ENCODE measurements at regions not wholly inside any gene's neighbourhood (a gene's known extent, or its start where the extent isn't known, plus 50 kb on each side); places are given as distances from the start of the nearest gene placed in this dataset.

DNA sequence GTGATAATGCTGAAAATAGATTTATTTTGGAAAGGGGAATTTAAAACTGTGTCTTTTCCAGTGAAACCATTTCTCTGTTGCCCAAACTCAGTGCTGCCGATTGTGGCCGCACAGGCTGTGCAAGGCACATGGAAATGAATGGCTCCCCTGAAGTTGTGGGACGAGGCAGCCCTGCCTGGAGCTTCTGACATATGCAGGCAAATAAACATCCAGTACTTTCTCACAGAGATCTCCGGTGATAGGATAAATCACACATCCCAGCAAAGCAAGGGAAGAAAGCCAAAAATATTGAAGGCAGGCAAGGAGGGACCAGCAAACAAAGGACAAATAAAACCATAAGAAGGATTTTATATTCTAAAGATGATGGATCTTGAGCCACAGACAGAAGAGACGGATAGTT, 464.5 kb downstream of the MTRR start:
- Mint-ChIP-seq H3K9me3 (no peaks in the 10 kb centered on the region), H3K4me3 (no peak overlapping the region), H3K4me1 (no peaks in the 10 kb centered on the region), H3K27me3 (ENCODE audit: insufficient read depth) (no peaks in the 10 kb centered on the region), H3K27ac (no peak overlapping the region), H3K36me3 (ENCODE audit: low read depth) (no peaks in the 10 kb centered on the region)
- DNase-seq: no peak
- Histone ChIP-seq H3K9ac (ENCODE audit: extremely low read depth, low read length, poor library complexity, severe bottlenecking) (no peak overlapping the region), H3K27ac (ENCODE audit: low read depth, low read length) (no peak overlapping the region), H3K27me3 (ENCODE audit: control insufficient read depth, insufficient read depth, low read length, poor library complexity, severe bottlenecking) (no peaks in the 10 kb centered on the region), H3K4me1 (ENCODE audit: control insufficient read depth, insufficient read depth, low read length) (no peaks in the 10 kb centered on the region), H3K9me3 (ENCODE audit: control insufficient read depth, low read length) (no peaks in the 10 kb centered on the region), H3K4me3 (ENCODE audit: low read length) (no peak overlapping the region), H3K36me3 (ENCODE audit: control insufficient read depth, insufficient read depth, low read length) (no peaks in the 10 kb centered on the region)
- TF ChIP-seq, protein P1, sequence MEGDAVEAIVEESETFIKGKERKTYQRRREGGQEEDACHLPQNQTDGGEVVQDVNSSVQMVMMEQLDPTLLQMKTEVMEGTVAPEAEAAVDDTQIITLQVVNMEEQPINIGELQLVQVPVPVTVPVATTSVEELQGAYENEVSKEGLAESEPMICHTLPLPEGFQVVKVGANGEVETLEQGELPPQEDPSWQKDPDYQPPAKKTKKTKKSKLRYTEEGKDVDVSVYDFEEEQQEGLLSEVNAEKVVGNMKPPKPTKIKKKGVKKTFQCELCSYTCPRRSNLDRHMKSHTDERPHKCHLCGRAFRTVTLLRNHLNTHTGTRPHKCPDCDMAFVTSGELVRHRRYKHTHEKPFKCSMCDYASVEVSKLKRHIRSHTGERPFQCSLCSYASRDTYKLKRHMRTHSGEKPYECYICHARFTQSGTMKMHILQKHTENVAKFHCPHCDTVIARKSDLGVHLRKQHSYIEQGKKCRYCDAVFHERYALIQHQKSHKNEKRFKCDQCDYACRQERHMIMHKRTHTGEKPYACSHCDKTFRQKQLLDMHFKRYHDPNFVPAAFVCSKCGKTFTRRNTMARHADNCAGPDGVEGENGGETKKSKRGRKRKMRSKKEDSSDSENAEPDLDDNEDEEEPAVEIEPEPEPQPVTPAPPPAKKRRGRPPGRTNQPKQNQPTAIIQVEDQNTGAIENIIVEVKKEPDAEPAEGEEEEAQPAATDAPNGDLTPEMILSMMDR (conservative IDR thresholded peaks at IDR 0.05): no peak
- 90 to 98% methylated on average over 5 of the region's 5 CpGs for WGBS, 2 experiments (ENCODE audit: insufficient coverage in 1 of 2, insufficient read length in 1 of 2)

DNA sequence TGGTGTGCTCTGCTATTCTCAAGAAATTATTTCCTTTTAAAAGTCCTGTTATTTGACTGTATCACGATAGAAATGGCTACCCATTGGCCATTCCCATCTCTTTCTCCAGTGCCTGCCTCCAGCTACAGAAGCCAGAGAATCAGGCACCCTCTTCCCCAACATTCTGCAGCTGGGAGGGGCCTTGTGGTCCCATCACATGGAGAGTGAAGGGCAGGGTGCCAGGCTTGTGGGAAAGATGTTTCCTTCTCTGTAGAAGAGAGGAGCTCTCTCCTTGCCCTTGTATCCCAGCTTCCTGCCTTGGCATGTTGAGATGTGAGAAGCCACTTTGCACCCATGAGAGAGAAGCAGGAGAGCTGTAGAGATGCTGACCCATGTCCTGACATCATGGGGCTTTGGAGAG, 465.0 kb downstream of the MTRR start:
- Mint-ChIP-seq H3K4me1 (no peaks in the 10 kb centered on the region), H3K27me3 (ENCODE audit: insufficient read depth) (no peaks in the 10 kb centered on the region), H3K4me3 (no peak overlapping the region), H3K27ac (no peak overlapping the region), H3K36me3 (ENCODE audit: low read depth) (no peaks in the 10 kb centered on the region), H3K9me3 (no peaks in the 10 kb centered on the region)
- Histone ChIP-seq H3K36me3 (ENCODE audit: control insufficient read depth, insufficient read depth, low read length) (no peaks in the 10 kb centered on the region), H3K27me3 (ENCODE audit: control insufficient read depth, insufficient read depth, low read length, poor library complexity, severe bottlenecking) (no peaks in the 10 kb centered on the region), H3K4me3 (ENCODE audit: low read length) (no peak overlapping the region), H3K9ac (ENCODE audit: extremely low read depth, low read length, poor library complexity, severe bottlenecking) (no peak overlapping the region), H3K27ac (ENCODE audit: low read depth, low read length) (no peak overlapping the region), H3K9me3 (ENCODE audit: control insufficient read depth, low read length) (no peaks in the 10 kb centered on the region), H3K4me1 (ENCODE audit: control insufficient read depth, insufficient read depth, low read length) (no peaks in the 10 kb centered on the region)
- no peak for DNase-seq
- 80% methylated on average over 1 of the region's 1 CpG for WGBS, 2 experiments (ENCODE audit: insufficient coverage in 1 of 2, insufficient read length in 1 of 2)
- TF ChIP-seq, protein P1 (conservative IDR thresholded peaks at IDR 0.05): no peak

DNA sequence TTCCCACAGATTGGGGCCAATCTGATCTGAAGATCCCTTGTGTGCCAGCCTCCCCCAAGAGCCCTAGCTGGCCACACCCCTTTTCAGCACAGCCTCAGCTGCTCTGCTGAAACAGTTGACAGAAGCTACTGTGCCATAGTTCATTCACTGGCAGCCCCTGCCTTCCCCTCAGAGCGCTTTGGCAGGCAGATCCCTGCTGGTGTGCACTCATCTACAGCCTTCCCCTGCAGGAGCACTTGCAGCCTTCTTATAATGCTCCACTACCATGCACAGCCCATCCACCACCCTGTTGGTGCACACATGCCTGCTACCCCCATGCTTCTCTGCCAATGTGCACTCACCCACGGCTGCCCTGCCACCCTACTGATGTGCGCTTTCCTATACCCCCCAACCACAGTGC, 471.3 kb downstream of the MTRR start:
- Mint-ChIP-seq H3K36me3 (ENCODE audit: low read depth) (no peaks in the 10 kb centered on the region), H3K27me3 (ENCODE audit: insufficient read depth) (no peaks in the 10 kb centered on the region), H3K4me1 (peaks cover 3% of the 10 kb centered on the region), H3K27ac (no peak overlapping the region), H3K9me3 (peaks cover 2% of the 10 kb centered on the region), H3K4me3 (no peak overlapping the region)
- Histone ChIP-seq H3K4me3 (ENCODE audit: low read length) (no peak overlapping the region), H3K27me3 (ENCODE audit: control insufficient read depth, insufficient read depth, low read length, poor library complexity, severe bottlenecking) (no peaks in the 10 kb centered on the region), H3K27ac (ENCODE audit: low read depth, low read length) (no peak overlapping the region), H3K4me1 (ENCODE audit: control insufficient read depth, insufficient read depth, low read length) (no peaks in the 10 kb centered on the region), H3K36me3 (ENCODE audit: control insufficient read depth, insufficient read depth, low read length) (no peaks in the 10 kb centered on the region), H3K9me3 (ENCODE audit: control insufficient read depth, low read length) (no peaks in the 10 kb centered on the region), H3K9ac (ENCODE audit: extremely low read depth, low read length, poor library complexity, severe bottlenecking) (no peak overlapping the region)
- no peak for DNase-seq
- 83 to 84% methylated on average over 2 to 3 of the region's 3 CpGs for WGBS, 2 experiments (ENCODE audit: insufficient coverage in 1 of 2, insufficient read length in 1 of 2)
- TF ChIP-seq, protein P1 (conservative IDR thresholded peaks at IDR 0.05): no peak

Measured in endodermal cell (in vitro differentiated cells).